Natural killer cell (primary cell): ENCODE measurements at regions not wholly inside any gene's neighbourhood (a gene's known extent, or its start where the extent isn't known, plus 50 kb on each side); places are given as distances from the start of the nearest gene placed in this dataset.

ENCODE experiments used
- ATAC-seq, 3 donors: fragments of 150-1000 bp in 2 of 3; fragments of 200-7000 bp in 1 of 3; cut with Tn5 transposase; 1 replicate in 1 of 3; 2 replicates in 2 of 3; pipeline ENCODE4 v1.10.0; 2021; ENCODE audit warnings: mild to moderate bottlenecking in 2 of 3, moderate library complexity in 2 of 3
- DNase-seq, 2 donors: peaks; one replicate each; pipeline versions ENCODE4 v3.0.0 to v3.0.0-alpha.2; 2013 to 2021; ENCODE audit warnings: mixed read lengths in 1 of 2
- H3K27ac ChIP-seq: one replicate; pipeline ENCODE4 v1.5.1; 2013; ENCODE audit warnings: mild to moderate bottlenecking, low read length
- H3K27me3 ChIP-seq: one replicate; pipeline ENCODE4 v1.6.1; 2013; ENCODE audit warnings: low read length; ENCODE audit not compliant: control insufficient read depth, insufficient read depth
- H3K36me3 ChIP-seq: one replicate; pipeline ENCODE4 v1.6.1; 2013; ENCODE audit warnings: low read length; ENCODE audit not compliant: control insufficient read depth, insufficient read depth
- H3K4me1 ChIP-seq: one replicate; pipeline ENCODE4 v1.6.1; 2013; ENCODE audit warnings: low read length; ENCODE audit not compliant: control insufficient read depth, insufficient read depth
- H3K4me3 ChIP-seq: one replicate; pipeline ENCODE4 v1.5.1; 2013; ENCODE audit warnings: low read length
- H3K9me3 ChIP-seq: one replicate; pipeline ENCODE4 v1.6.1; 2013; ENCODE audit warnings: low read length; ENCODE audit not compliant: control insufficient read depth, insufficient read depth
- H3K27ac Mint-ChIP-seq, 2 donors: one replicate each; pipeline ENCODE4 v1.8.0; 2022; ENCODE audit warnings: mild to moderate bottlenecking in 2 of 2, mixed read lengths in 2 of 2, moderate library complexity in 1 of 2
- H3K27me3 Mint-ChIP-seq, 2 donors: one replicate each; pipeline ENCODE4 v1.8.0; 2022; ENCODE audit warnings: low read depth in 2 of 2, mixed read lengths in 2 of 2
- H3K36me3 Mint-ChIP-seq: one replicate; pipeline ENCODE4 v1.8.0; 2022; ENCODE audit warnings: mixed read lengths
- H3K4me1 Mint-ChIP-seq, 2 donors: one replicate each; pipeline ENCODE4 v1.8.0; 2022; ENCODE audit warnings: mixed read lengths in 2 of 2
- H3K4me3 Mint-ChIP-seq: one replicate; pipeline ENCODE4 v1.8.0; 2022; ENCODE audit warnings: mild to moderate bottlenecking, moderate library complexity, mixed read lengths
- H3K9me3 Mint-ChIP-seq, 2 donors: one replicate each; pipeline ENCODE4 v1.8.0; 2022; ENCODE audit warnings: mixed read lengths in 2 of 2
- CTCF ChIP-seq: fragments of 200-600 bp; IDR thresholded peaks from one replicate; pipeline ENCODE4 v1.8.0; 2022; ENCODE audit warnings: antibody characterized with exemption
- WGBS: methylation state at CpG from one replicate; pipeline ENCODE4 v1.1.7; 2013; ENCODE audit warnings: missing lambda C conversion rate; ENCODE audit not compliant: insufficient coverage; 5-methylcytosine and 5-hydroxymethylcytosine counted together
- intact Hi-C: fragments of 100-400 bp; cut with micrococcal nuclease; formaldehyde crosslinking; loops from one replicate; pipeline ENCODE4 v1.14.2; 2022

GRCh38 chr1:61581251-61581650, 143.7 kb downstream of the TM2D1 start:
- intact Hi-C loops = no loop called here
- Mint-ChIP-seq H3K4me3 (no peak overlapping the region), H3K4me1 (no peaks in the 10 kb centered on the region), H3K9me3 (no peaks in the 10 kb centered on the region), H3K27me3 (peaks cover 7 to 11% of the 10 kb centered on the region in 2 donors), H3K36me3 (no peaks in the 10 kb centered on the region), H3K27ac (no peak overlapping the region)
- TF ChIP-seq CTCF = no peak
- Histone ChIP-seq H3K36me3 (no peaks in the 10 kb centered on the region), H3K27me3 (no peaks in the 10 kb centered on the region), H3K4me1 (no peaks in the 10 kb centered on the region), H3K9me3 (no peaks in the 10 kb centered on the region), H3K27ac (no peak overlapping the region), H3K4me3 (no peak overlapping the region)
- DNase-seq (no peak), ATAC-seq (no peak)
- 86% methylated on average over 2 of the region's 2 CpGs for WGBS

- no peak overlapping the region for H3K27ac ChIP-seq
- Mint-ChIP-seq H3K9me3 (no peaks in the 10 kb centered on the region), H3K27me3 (peaks cover 8 to 14% of the 10 kb centered on the region in 2 donors), H3K4me1 (no peaks in the 10 kb centered on the region), H3K27ac (no peak overlapping the region), H3K36me3 (no peaks in the 10 kb centered on the region), H3K4me3 (no peak overlapping the region)
- intact Hi-C loops = no loop called here
- WGBS = 90% methylated on average over 2 of the region's 2 CpGs
- no peak overlapping the region for H3K4me3 ChIP-seq
- no peaks in the 10 kb centered on the region for H3K4me1 ChIP-seq
- TF ChIP-seq CTCF = no peak
- ATAC-seq = no peak
- DNase-seq = no peak
- H3K9me3 ChIP-seq = no peaks in the 10 kb centered on the region
- H3K27me3 ChIP-seq = no peaks in the 10 kb centered on the region
- H3K36me3 ChIP-seq = no peaks in the 10 kb centered on the region
These were observed 144.5 kb downstream of the TM2D1 start for GRCh38 chr1:61580417-61580816.

- WGBS = no CpG with 5 or more reads among the region's 1 CpG
- H3K36me3 ChIP-seq = no peaks in the 10 kb centered on the region
- H3K9me3 ChIP-seq = no peaks in the 10 kb centered on the region
- H3K4me1 Mint-ChIP-seq = no peaks in the 10 kb centered on the region
- DNase-seq = no peak
- H3K36me3 Mint-ChIP-seq = no peaks in the 10 kb centered on the region
- no peak for ATAC-seq
- H3K4me3 Mint-ChIP-seq = no peak overlapping the region
- no peaks in the 10 kb centered on the region for H3K4me1 ChIP-seq
- H3K27ac ChIP-seq = no peak overlapping the region
- H3K27ac Mint-ChIP-seq = no peak overlapping the region
- no peak overlapping the region for H3K4me3 ChIP-seq
- no peak for TF ChIP-seq CTCF
- H3K27me3 Mint-ChIP-seq = peaks cover 8 to 14% of the 10 kb centered on the region in 2 donors
- no peaks in the 10 kb centered on the region for H3K9me3 Mint-ChIP-seq
- intact Hi-C loops = no loop called here
- H3K27me3 ChIP-seq = no peaks in the 10 kb centered on the region
These were observed 145.1 kb downstream of the TM2D1 start for GRCh38 chr1:61579802-61580201.

GRCh38 chr1:61572046-61572445, 152.9 kb downstream of the TM2D1 start:
- intact Hi-C loops = no loop called here
- TF ChIP-seq CTCF = no peak
- no peak overlapping the region for H3K4me3 Mint-ChIP-seq
- no peaks in the 10 kb centered on the region for H3K36me3 Mint-ChIP-seq
- Histone ChIP-seq H3K27me3 (no peaks in the 10 kb centered on the region), H3K9me3 (no peaks in the 10 kb centered on the region), H3K27ac (no peak overlapping the region), H3K4me3 (no peak overlapping the region), H3K4me1 (no peaks in the 10 kb centered on the region), H3K36me3 (no peaks in the 10 kb centered on the region)
- no peak for DNase-seq
- no peaks in the 10 kb centered on the region for H3K4me1 Mint-ChIP-seq
- no CpG with 5 or more reads among the region's 3 CpGs for WGBS
- no peak for ATAC-seq
- H3K27me3 Mint-ChIP-seq = peaks cover 2 to 11% of the 10 kb centered on the region in 2 donors
- H3K27ac Mint-ChIP-seq = no peak overlapping the region
- H3K9me3 Mint-ChIP-seq = no peaks in the 10 kb centered on the region
